HEK293T (cell line): ENCODE measurements at regions not wholly inside any gene's neighbourhood (a gene's known extent, or its start where the extent isn't known, plus 50 kb on each side); places are given as distances from the start of the nearest gene placed in this dataset.

ENCODE experiments used
- CTCF ChIA-PET: fragments of 350-600 bp; formaldehyde crosslinking; extraction: SDS; loops from one replicate; lab custom pipeline; 2021; ENCODE audit warnings: antibody characterized with exemption, inconsistent platforms; lab: Yijun Ruan, JAX
- POLR2A ChIA-PET: fragments of 350-600 bp; formaldehyde crosslinking; extraction: SDS; loops from one replicate; lab custom pipeline; 2020; ENCODE audit warnings: antibody characterized with exemption, inconsistent platforms; lab: Yijun Ruan, JAX
- DNase-seq: peaks from one replicate; pipeline ENCODE4 v3.0.0; 2012; ENCODE audit warnings: mixed read lengths; ENCODE audit errors: extremely low spot score
- ARNT ChIP-seq: fragments of 450-650 bp; IDR thresholded peaks from 2 replicates; pipeline ENCODE4 v1.6.1; 2017; ENCODE audit warnings: mild to moderate bottlenecking
- BHLHE40 ChIP-seq: fragments of 450-650 bp; IDR thresholded peaks from 2 replicates; pipeline ENCODE4 v1.6.1; 2016; ENCODE audit warnings: mild to moderate bottlenecking, moderate library complexity, borderline replicate concordance
- CTBP1 ChIP-seq: fragments of 450-650 bp; IDR thresholded peaks from 2 replicates; pipeline ENCODE4 v1.6.1; 2016; ENCODE audit warnings: borderline replicate concordance
- ELF4 ChIP-seq: fragments of 450-650 bp; IDR thresholded peaks from 2 replicates; pipeline ENCODE4 v1.6.1; 2017; ENCODE audit warnings: antibody characterized with exemption
- FOXA1 ChIP-seq: fragments of 450-650 bp; IDR thresholded peaks from 2 replicates; pipeline ENCODE4 v1.6.1; 2016; ENCODE audit warnings: mild to moderate bottlenecking
- FOXK2 ChIP-seq: fragments of 450-650 bp; IDR thresholded peaks from 2 replicates; pipeline ENCODE4 v1.6.1; 2016; ENCODE audit warnings: mild to moderate bottlenecking
- FOXM1 ChIP-seq: fragments of 450-650 bp; IDR thresholded peaks from 2 replicates; pipeline ENCODE4 v1.6.1; 2017; ENCODE audit warnings: mild to moderate bottlenecking, borderline replicate concordance
- HDGF ChIP-seq: fragments of 450-650 bp; IDR thresholded peaks from 2 replicates; pipeline ENCODE4 v1.6.1; 2017; ENCODE audit warnings: antibody characterized with exemption, borderline replicate concordance
- L3MBTL2 ChIP-seq: fragments of 450-650 bp; conservative IDR thresholded peaks from 2 replicates; pipeline ENCODE4 v1.6.1; 2016; ENCODE audit warnings: mild to moderate bottlenecking
- LEF1 ChIP-seq: fragments of 450-650 bp; IDR thresholded peaks from 2 replicates; pipeline ENCODE4 v1.6.1; 2017; ENCODE audit warnings: mild to moderate bottlenecking, borderline replicate concordance
- NFRKB ChIP-seq: fragments of 450-650 bp; IDR thresholded peaks from 2 replicates; pipeline ENCODE4 v1.6.1; 2016; ENCODE audit warnings: mild to moderate bottlenecking, moderate library complexity
- SP1 ChIP-seq: fragments of 450-650 bp; IDR thresholded peaks from 2 replicates; pipeline ENCODE4 v1.6.1; 2017
- SUZ12 ChIP-seq: fragments of 450-650 bp; IDR thresholded peaks from 2 replicates; pipeline ENCODE4 v1.6.1; 2016; ENCODE audit warnings: mild to moderate bottlenecking
- TARDBP ChIP-seq: fragments of 450-650 bp; IDR thresholded peaks from 2 replicates; pipeline ENCODE4 v1.6.1; 2016
- ZNF384 ChIP-seq: fragments of 450-650 bp; IDR thresholded peaks from 2 replicates; pipeline ENCODE4 v1.6.1; 2016
- TF ChIP-seq, protein P1 (sequence below): fragments of 450-650 bp; IDR thresholded peaks from 2 replicates; pipeline ENCODE4 v1.6.1; 2016

DNA sequence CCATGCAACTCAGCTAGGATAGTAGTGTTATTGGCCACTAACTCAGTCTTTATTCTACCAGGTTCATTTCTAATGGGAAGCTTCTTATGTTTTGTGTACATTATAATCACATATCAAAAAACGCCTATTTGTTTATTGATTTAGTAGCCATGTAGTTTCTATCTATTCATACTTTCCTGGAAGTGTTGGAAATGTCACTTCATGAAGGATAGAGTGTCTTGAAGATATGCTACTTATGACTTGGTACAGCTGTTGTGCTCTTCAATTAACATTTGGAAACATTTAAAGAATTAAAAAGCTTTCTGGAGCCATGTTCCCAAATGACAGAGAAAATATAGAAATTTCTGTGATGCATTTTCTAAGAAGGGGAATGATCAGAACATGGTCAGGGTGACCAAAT lies 307.5 kb downstream of the ETNK1 start:
- ChIA-PET CTCF (interaction anchor here (1.4 kb wide), 1 partner anchor 76 kb away, joined by 4 read pairs; no protein-coding TSS in a partner anchor), POLR2A (no interaction called here)
- DNase-seq: no peak
- TF ChIP-seq LEF1: no peak

GRCh38 chr12:22935090-22935489 lies 310.1 kb downstream of the ETNK1 start:
- CTCF ChIA-PET: interaction anchor here (1.4 kb wide), 1 partner anchor 12 kb away, joined by 3 read pairs; no protein-coding TSS in a partner anchor
- POLR2A ChIA-PET: no interaction called here
- TF ChIP-seq ELF4: no peak
- TF ChIP-seq SUZ12: no peak
- no peak for TF ChIP-seq FOXA1
- no peak for TF ChIP-seq FOXM1
- TF ChIP-seq FOXK2: no peak
- no peak for TF ChIP-seq TARDBP
- TF ChIP-seq BHLHE40: no peak
- peak; percentile 47 for DNase-seq

GRCh38 chr12:22935501-22935900 lies 310.5 kb downstream of the ETNK1 start:
- peak; percentile 14 for DNase-seq
- ChIA-PET POLR2A (no interaction called here), CTCF (interaction anchor here (1.4 kb wide), 1 partner anchor 13 kb away, joined by 3 read pairs; no protein-coding TSS in a partner anchor)
- TF ChIP-seq L3MBTL2 (no peak), FOXA1 (no peak), FOXK2 (no peak)

DNA sequence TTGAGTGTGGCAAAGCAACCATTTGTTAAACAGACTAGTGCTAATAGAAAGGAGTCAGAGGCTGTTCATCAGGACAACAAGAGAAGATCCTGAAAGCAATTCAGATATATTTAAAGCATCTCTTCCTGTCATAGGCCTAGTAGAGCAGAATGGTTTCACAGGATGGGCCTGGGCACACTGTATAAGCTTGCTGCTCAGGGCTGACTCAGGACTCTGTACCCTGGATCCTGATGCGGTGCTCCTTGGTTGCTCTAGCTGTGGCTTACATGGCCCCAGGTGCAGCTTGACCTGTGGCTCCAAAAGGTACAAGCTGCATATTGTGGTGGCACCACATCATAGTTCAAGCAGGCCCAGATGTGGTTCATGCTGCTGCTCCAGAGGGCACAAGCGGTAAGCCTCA lies 313.4 kb downstream of the ETNK1 start:
- POLR2A ChIA-PET: no interaction called here
- CTCF ChIA-PET: no interaction called here
- TF ChIP-seq FOXK2 (no peak), CTBP1 (no peak), TARDBP (no peak), ARNT (no peak), BHLHE40 (no peak), LEF1 (no peak), SUZ12 (no peak)
- no peak for DNase-seq

GRCh38 chr12:22951206-22951605 lies 326.2 kb downstream of the ETNK1 start:
- ChIA-PET CTCF (no interaction called here), POLR2A (no interaction called here)
- TF ChIP-seq NFRKB (no peak), HDGF (no peak), SUZ12 (no peak), ELF4 (no peak), TARDBP (no peak), CTBP1 (no peak), SP1 (no peak), BHLHE40 (no peak), FOXM1 (no peak), ZNF384 (no peak)
- no peak for DNase-seq

DNA sequence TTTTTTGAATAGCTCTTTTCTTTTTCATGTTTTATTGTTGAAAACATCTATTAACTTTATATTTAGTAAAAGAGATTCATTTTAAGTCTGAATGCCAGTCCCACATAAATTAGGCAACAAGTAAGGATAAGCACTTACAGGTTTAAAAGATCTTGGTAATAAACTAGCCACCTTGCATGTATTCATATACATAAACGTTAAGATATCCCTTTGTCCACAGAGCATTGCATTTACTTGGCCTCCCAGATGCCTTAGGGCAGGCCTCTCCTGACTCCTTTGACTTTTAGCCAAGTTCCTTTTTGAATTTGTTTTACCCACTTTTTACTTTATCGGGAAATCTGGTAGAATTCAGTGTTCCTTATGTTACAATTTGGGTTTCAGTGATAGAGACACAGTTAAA lies 331.7 kb downstream of the ETNK1 start:
- DNase-seq: no peak
- TF ChIP-seq BHLHE40: no peak
- TF ChIP-seq LEF1: no peak
- no peak for TF ChIP-seq ZNF384
- TF ChIP-seq, protein P1, sequence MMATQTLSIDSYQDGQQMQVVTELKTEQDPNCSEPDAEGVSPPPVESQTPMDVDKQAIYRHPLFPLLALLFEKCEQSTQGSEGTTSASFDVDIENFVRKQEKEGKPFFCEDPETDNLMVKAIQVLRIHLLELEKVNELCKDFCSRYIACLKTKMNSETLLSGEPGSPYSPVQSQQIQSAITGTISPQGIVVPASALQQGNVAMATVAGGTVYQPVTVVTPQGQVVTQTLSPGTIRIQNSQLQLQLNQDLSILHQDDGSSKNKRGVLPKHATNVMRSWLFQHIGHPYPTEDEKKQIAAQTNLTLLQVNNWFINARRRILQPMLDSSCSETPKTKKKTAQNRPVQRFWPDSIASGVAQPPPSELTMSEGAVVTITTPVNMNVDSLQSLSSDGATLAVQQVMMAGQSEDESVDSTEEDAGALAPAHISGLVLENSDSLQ: no peak
- TF ChIP-seq TARDBP: no peak
- TF ChIP-seq SUZ12: no peak
- TF ChIP-seq NFRKB: no peak
- no peak for TF ChIP-seq SP1
- TF ChIP-seq HDGF: no peak
- no peak for TF ChIP-seq CTBP1
- no peak for TF ChIP-seq FOXA1
- no peak for TF ChIP-seq FOXK2
- no peak for TF ChIP-seq FOXM1
- no peak for TF ChIP-seq ELF4
- TF ChIP-seq ARNT: no peak
- TF ChIP-seq L3MBTL2: no peak
- ChIA-PET POLR2A (no interaction called here), CTCF (no interaction called here)

- ChIA-PET CTCF (no interaction called here), POLR2A (no interaction called here)
- TF ChIP-seq TARDBP (no peak), LEF1 (no peak), FOXA1 (no peak), SP1 (no peak), CTBP1 (no peak), FOXK2 (no peak), BHLHE40 (no peak), SUZ12 (no peak), L3MBTL2 (no peak), ZNF384 (no peak), FOXM1 (no peak), HDGF (no peak), ARNT (no peak), NFRKB (no peak), ELF4 (no peak)
- TF ChIP-seq, protein P1: no peak
- no peak for DNase-seq
Observed at GRCh38 chr12:22967171-22967570, 342.2 kb downstream of the ETNK1 start.
